Esophagus squamous epithelium (tissue), 5 donors: ENCODE measurements at regions not wholly inside any gene's neighbourhood (a gene's known extent, or its start where the extent isn't known, plus 50 kb on each side); places are given as distances from the start of the nearest gene placed in this dataset.

Experiments used
- DNase-seq: peaks from one replicate; lab custom pipeline; 2025; lab: John Stamatoyannopoulos, UW
- H3K27ac ChIP-seq, 4 donors: fragments of 200-600 bp; sonication (generic); one replicate each; pipeline ENCODE4 v1.5.1; 2016 to 2019; ENCODE audit warnings: mild to moderate bottlenecking in 1 of 4
- H3K27me3 ChIP-seq, 4 donors: fragments of 200-600 bp; sonication (generic); 1 replicate in 3 of 4; 2 replicates in 1 of 4; pipeline versions ENCODE4 v1.5.1 to v1.6.0; 2017 to 2021; ENCODE audit warnings: antibody characterized with exemption in 1 of 4
- H3K36me3 ChIP-seq, 3 donors: fragments of 200-600 bp; sonication (generic); one replicate each; pipeline ENCODE4 v1.5.1; 2016 to 2019
- H3K4me1 ChIP-seq, 3 donors: fragments of 200-600 bp; sonication (generic); one replicate each; pipeline ENCODE4 v1.5.1; 2017 to 2019
- H3K4me3 ChIP-seq, 4 donors: fragments of 200-600 bp; sonication (generic); 1 replicate in 3 of 4; 2 replicates in 1 of 4; pipeline ENCODE4 v1.5.1; 2016 to 2019; ENCODE audit warnings: mild to moderate bottlenecking in 2 of 4, moderate library complexity in 1 of 4
- H3K9me3 ChIP-seq, 3 donors: fragments of 200-600 bp; sonication (generic); one replicate each; pipeline ENCODE4 v1.5.1; 2016 to 2019
- POLR2A ChIP-seq, 4 donors: fragments of 450-650 bp; IDR thresholded peaks; one replicate each; pipeline ENCODE4 v1.6.1; 2017; ENCODE audit warnings: antibody characterized with exemption in 4 of 4, mild to moderate bottlenecking in 4 of 4, moderate library complexity in 3 of 4
- WGBS, 2 donors: methylation state at CpG; one replicate each; pipeline ENCODE4 v1.1.5; 2018; 5-methylcytosine and 5-hydroxymethylcytosine counted together
- intact Hi-C: fragments of 100-400 bp; cut with DNase I; formaldehyde crosslinking; loops from one replicate; pipeline ENCODE4 v1.15.0; 2022
- TF ChIP-seq, protein P1 (sequence below), 6 experiments: fragments of 450-650 bp in 4 of 6; fragments of 200-600 bp in 2 of 6; sonication (generic) in 2 of 6; IDR thresholded peaks; one replicate each; pipeline ENCODE4 v1.5.1; 2016 to 2019; ENCODE audit warnings: antibody characterized with exemption in 6 of 6, mild to moderate bottlenecking in 4 of 6, moderate library complexity in 4 of 6
- donor health status: DM: yes; HTN: yes; CAD: no.

DNA sequence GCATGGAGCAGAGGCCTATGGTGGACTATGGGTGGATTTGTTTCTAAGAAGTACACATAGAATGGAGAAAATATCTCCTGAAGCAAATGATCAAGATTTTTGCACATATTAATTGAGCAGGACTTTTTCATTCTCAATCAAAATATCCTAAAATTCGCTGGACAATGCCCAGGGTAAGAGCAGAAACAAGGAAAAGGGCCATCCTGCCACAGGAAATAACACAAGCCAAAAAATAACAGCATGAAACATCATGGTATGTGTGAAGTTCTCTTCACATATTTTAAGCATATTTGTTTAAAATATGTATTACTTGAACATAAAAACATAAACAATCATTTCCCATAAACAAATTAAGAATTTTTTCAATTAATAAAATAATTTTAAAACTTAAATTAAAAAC lies 868.9 kb downstream of the EPHA7 start:
- no peak overlapping the region for H3K27ac ChIP-seq
- DNase-seq: no peak
- no peaks in the 10 kb centered on the region for H3K36me3 ChIP-seq
- intact Hi-C loops: no loop called here
- no peak overlapping the region for H3K4me3 ChIP-seq
- H3K27me3 ChIP-seq: no peaks in the 10 kb centered on the region
- H3K4me1 ChIP-seq: no peaks in the 10 kb centered on the region
- TF ChIP-seq, protein P1, sequence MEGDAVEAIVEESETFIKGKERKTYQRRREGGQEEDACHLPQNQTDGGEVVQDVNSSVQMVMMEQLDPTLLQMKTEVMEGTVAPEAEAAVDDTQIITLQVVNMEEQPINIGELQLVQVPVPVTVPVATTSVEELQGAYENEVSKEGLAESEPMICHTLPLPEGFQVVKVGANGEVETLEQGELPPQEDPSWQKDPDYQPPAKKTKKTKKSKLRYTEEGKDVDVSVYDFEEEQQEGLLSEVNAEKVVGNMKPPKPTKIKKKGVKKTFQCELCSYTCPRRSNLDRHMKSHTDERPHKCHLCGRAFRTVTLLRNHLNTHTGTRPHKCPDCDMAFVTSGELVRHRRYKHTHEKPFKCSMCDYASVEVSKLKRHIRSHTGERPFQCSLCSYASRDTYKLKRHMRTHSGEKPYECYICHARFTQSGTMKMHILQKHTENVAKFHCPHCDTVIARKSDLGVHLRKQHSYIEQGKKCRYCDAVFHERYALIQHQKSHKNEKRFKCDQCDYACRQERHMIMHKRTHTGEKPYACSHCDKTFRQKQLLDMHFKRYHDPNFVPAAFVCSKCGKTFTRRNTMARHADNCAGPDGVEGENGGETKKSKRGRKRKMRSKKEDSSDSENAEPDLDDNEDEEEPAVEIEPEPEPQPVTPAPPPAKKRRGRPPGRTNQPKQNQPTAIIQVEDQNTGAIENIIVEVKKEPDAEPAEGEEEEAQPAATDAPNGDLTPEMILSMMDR (IDR thresholded peaks at IDR 0.05): no peak
- TF ChIP-seq POLR2A (IDR thresholded peaks at IDR 0.05): no peak
- 10 to 27% methylated on average over 1 of the region's 1 CpG for WGBS, 2 donors
- peaks cover 0 to 8% (median 0%) of the 10 kb centered on the region in 3 donors for H3K9me3 ChIP-seq

DNA sequence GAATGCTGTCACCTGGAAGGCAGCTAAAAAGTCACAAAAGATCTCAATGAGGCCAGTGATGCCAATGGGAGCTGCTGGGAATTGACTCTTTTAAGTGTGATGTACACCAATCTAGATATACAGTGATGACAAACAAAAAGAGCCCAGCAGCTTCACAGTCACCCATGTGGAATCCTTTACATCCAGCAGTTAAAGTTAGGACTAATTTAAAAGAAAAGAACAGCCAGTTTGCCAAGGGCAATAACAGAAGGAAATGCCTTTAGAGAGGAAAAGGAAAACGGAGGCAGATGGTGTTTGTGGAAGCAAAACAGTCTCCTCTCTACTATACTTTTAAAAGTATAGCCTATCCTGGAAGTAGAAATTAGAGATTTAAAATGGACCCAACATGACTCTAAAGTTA lies 873.5 kb downstream of the EPHA7 start:
- H3K27me3 ChIP-seq: no peaks in the 10 kb centered on the region
- intact Hi-C loops: no loop called here
- 31 to 36% methylated on average over 1 of the region's 1 CpG for WGBS, 2 donors
- H3K4me3 ChIP-seq: no peak overlapping the region
- no peaks in the 10 kb centered on the region for H3K4me1 ChIP-seq
- no peaks in the 10 kb centered on the region for H3K36me3 ChIP-seq
- peaks cover 0 to 8% (median 0%) of the 10 kb centered on the region in 3 donors for H3K9me3 ChIP-seq
- TF ChIP-seq POLR2A (IDR thresholded peaks at IDR 0.05): no peak
- TF ChIP-seq, protein P1 (IDR thresholded peaks at IDR 0.05): no peak
- no peak for DNase-seq
- no peak overlapping the region for H3K27ac ChIP-seq

DNA sequence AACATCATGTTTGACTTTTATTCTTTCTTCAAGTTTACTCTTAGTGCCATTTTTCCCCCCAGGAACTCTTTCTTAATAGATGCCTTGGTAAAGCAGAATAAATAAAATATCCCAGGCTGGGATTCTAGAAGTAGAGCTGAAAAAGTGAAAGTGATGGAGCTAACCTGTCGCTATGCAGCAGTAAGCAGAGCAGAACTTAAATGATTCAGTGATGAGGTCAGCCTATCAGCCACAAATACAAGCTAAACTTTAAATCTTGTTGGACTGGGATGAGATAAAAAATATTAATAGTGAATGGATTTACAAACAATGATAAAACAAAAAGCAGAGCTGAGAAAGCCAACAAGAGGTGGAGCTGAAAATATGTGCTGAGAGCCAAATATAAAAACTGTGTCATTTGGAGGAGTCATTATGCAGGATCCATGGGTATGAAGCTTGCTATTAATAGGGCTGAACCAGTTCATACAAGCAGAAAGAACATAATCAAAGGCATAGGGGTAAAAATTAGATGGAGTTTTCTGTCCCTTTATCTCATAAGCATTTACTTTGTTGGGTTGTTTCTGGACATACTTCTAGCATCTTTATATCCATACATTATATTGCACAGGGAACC lies 877.8 kb downstream of the EPHA7 start:
- Histone ChIP-seq H3K9me3 (no peaks in the 10 kb centered on the region), H3K27ac (no peak overlapping the region), H3K4me3 (no peak overlapping the region), H3K27me3 (no peaks in the 10 kb centered on the region), H3K36me3 (no peaks in the 10 kb centered on the region), H3K4me1 (no peaks in the 10 kb centered on the region)
- intact Hi-C loops: no loop called here
- 76 to 86% methylated on average over 1 of the region's 1 CpG for WGBS, 2 donors
- no peak for DNase-seq
- TF ChIP-seq POLR2A (IDR thresholded peaks at IDR 0.05): no peak
- TF ChIP-seq, protein P1 (IDR thresholded peaks at IDR 0.05): no peak

DNA sequence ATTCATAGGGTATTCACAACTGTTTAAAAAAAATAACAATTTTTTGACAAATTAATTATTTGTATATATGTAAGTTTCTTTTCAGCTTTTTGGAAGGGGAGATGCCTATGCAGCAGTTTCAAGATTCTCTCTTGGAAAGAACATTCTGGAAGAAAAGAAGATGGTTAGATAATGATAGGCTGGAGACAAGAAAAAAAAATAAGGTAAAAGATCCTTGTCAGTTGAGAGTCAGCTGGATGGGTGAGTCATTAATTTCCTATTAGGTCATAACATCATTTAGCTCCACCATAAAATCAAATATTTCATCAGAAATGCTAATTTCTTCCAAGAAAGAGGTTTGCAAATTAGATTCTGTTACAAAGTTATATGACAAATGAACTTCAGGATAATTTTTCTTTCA lies 880.4 kb downstream of the EPHA7 start:
- Histone ChIP-seq H3K9me3 (no peaks in the 10 kb centered on the region), H3K27me3 (no peaks in the 10 kb centered on the region), H3K36me3 (no peaks in the 10 kb centered on the region), H3K4me1 (no peaks in the 10 kb centered on the region), H3K27ac (no peak overlapping the region), H3K4me3 (no peak overlapping the region)
- intact Hi-C loops: no loop called here
- no peak for TF ChIP-seq POLR2A (IDR thresholded peaks at IDR 0.05)
- TF ChIP-seq, protein P1 (IDR thresholded peaks at IDR 0.05): no peak
- DNase-seq: no peak

DNA sequence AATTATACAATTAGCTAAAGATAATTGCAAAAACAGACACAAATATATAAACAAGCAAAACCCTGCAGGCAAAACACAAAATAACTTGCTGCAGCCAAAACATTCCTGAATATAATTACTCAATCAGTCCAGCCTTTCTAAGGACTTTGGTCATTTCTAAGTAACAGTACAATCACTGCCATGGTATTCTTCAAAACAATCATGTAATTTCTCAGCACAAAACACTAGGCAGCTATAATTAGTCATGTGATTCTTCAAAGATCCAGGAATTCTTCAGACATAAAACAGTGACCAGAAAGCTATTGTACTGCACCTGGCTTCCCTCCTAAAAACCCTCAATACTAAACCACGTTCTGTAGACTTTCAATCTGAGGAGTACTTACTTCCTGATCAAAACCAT lies 881.1 kb downstream of the EPHA7 start:
- no peaks in the 10 kb centered on the region for H3K9me3 ChIP-seq
- H3K4me3 ChIP-seq: no peak overlapping the region
- WGBS, 2 donors: 12 to 22% methylated on average over 1 of the region's 1 CpG
- no peak for DNase-seq
- no peaks in the 10 kb centered on the region for H3K27me3 ChIP-seq
- intact Hi-C loops: no loop called here
- H3K27ac ChIP-seq: no peak overlapping the region
- TF ChIP-seq, protein P1 (IDR thresholded peaks at IDR 0.05): no peak
- no peak for TF ChIP-seq POLR2A (IDR thresholded peaks at IDR 0.05)
- H3K4me1 ChIP-seq: no peaks in the 10 kb centered on the region
- H3K36me3 ChIP-seq: no peaks in the 10 kb centered on the region
